Nucleus accumbens (tissue), 56 donors: ENCODE measurements at regions not wholly inside any gene's neighbourhood (a gene's known extent, or its start where the extent isn't known, plus 50 kb on each side); places are given as distances from the start of the nearest gene placed in this dataset.
A peak's percentile ranks its signal among the peaks of the same experiment; 100 is the strongest.
"Not testable (repeated sequence)": the region's sequence is repeated elsewhere in the genome, so short reads cannot be mapped to it uniquely, and the experiment has no call there.

Source experiments
- DNase-seq, 56 donors: peaks; one replicate each; lab custom pipeline; 2025; lab: John Stamatoyannopoulos, UW

DNA sequence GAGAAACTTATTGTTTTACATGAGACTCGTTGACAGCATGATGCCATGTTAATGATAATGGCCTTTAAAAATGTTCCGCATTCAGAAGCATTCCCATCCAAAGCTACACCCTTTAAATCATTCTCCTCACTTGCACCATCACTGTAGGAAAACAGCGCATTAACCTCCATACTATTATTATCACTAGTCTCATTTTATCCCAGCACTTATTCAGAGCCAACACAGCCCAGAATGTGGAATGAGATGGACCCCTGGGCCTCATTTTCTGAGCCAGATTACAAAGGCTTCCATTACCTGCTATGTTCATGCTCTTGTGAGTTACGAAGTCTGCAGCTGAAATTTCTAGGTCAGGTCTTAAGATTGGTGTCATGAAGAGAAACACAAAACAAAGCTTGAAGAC lies 159.4 kb downstream of the HS3ST3A1 start:
- no peak for DNase-seq

DNA sequence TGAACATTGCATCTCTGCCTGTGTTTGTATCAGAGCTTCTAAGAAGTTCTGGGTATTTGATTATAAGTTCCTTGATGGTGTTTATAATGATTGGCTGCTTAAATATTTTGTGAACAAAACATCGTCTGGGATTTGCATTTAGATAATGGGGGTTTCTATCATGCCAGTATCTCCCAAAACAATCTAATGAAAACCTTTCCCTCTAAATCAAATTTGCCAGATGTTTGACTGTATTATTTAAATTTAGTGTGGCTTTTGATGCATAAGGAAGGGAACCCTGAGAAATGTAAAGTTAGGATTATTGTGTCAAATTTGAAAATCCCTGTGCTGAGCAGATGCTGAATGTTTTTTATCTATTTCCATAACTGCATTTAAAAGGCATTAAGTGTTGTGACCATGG lies 159.9 kb downstream of the HS3ST3A1 start:
- no peak for DNase-seq

DNA sequence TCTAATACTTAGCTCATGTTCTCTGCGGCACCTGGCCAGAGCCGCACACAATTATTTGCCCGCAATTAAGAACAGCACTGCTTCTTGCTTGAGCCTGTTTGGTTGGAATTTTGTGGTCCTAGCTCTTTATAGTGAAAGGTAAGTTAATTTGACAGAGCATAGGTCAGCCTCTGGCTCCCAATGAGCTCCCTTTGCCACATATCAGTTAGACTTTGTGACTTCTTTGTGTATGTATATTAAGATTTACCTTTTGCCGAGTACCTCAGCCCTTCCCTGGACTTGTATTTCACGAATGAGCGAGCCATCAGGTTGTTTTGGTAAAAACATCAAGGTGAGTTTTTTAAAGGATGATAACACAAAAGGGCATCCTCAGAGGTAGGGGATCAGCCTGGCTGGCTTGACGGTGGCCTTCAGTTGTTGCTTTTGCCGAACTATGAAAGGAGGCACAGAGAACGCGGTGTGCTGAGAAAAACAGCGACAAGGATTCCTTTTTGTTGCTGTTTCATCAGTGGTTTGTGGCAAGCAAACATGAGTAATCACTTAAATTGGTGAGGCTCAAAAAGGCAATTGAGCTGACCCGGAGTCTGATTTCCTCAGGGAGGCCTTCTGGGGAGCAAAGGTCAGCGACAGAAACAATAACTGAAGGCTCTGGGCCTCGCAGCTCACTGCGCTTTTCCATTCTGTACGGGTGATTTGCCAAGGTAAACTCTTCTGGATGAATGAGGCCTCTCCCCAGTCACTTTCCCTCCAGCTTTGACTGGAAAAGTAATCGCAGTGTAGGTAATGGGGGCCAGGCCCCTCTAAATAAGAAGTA lies 163.6 kb downstream of the HS3ST3A1 start:
- no peak for DNase-seq

DNA sequence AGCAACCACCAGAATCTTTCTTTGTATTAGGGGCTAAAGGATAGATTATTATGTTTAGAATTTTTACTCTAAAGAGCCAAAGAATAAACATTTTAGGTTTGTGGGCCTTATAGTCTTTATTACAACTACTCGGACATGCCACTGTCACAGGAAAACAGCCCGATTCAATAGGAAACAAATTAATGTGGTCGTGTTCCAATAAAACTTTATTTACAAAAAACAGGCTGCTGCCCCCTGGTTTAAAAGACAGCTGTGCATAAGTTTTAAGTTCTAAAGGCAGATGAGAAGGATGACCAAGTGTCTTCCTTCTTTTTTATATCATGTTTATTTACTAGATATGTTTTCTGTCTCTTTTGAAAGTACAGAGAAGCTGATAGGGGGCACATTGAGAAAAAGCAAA lies 166.5 kb downstream of the HS3ST3A1 start:
- no peak for DNase-seq

DNA sequence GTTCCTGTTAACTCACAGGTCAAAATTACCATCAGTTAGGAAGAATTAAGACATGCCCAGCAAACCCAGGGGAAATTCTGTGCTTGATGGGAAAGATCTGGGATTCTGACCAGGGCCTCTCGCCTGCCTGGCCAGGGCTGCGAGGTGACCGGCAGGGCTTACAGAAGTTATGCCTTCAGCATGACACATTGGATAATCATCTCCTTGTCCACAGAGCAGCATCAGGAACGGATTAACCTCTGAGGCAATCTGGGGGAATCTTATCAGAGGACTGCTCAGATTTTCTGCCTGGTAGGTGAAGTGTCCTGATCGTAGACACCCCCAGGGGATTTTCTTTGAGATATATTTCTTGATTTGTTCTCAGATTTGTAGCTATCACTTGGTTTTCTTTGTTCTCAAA lies 172.5 kb downstream of the HS3ST3A1 start:
- no peak for DNase-seq

DNA sequence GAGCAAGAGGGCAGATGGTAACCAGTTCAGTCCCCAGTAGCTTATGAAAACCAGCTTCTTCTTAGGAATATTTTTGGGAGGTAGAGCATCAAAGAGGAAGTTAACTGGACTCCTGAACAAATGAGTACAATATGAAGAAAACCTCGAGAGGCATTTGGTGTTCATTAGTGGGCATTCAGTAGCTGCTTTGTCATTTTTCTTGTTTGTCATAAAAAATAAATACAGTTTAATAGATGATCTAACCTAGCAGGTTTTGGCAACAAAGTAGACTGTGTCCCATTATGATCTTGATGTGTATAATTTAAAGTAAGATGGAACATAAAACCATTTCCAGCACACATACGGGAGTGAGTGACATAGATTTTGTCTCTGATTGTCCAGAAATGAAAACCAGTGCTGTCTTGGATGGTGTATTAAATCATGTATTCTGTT lies 173.1 kb downstream of the HS3ST3A1 start:
- DNase-seq = no peak

DNA sequence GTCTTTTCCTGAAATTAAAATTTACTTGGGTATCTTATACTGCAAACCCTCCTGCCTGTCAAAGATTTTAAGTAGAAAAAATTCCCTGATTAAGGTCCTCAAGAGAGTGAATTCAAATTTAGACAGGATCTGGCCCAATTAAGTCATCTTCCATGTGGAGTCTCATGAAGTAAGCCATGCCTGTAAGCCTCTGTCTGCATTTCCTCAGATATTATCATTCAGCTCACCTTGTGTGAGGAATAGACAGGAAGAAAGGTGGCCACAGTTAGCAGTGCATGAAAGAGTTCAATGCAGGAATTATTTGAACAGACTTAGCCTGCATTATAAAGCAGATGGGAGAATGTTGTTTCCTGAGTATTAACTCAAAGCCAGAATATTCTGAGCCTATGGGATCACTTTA lies 174.7 kb downstream of the HS3ST3A1 start:
- no peak for DNase-seq

DNA sequence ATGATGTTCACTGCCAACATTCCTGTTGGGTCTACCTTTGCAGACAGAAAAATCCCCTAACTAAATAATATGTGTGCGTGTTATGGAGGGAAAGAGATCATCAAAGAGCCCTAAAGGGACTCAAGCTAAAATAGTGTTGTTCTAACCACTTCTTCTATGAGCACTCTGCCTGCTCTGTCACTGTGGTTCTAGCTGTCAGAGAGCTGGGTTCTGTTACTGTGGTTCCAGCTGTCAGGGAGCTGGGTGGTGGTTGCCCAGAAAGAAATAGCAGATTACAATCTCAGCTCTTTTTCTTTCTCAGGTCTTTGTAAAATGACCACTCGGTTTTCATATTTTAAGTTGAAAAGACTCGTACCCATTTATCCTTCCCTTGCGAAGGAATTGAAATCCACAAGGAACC lies 176.3 kb downstream of the HS3ST3A1 start:
- no peak for DNase-seq

DNA sequence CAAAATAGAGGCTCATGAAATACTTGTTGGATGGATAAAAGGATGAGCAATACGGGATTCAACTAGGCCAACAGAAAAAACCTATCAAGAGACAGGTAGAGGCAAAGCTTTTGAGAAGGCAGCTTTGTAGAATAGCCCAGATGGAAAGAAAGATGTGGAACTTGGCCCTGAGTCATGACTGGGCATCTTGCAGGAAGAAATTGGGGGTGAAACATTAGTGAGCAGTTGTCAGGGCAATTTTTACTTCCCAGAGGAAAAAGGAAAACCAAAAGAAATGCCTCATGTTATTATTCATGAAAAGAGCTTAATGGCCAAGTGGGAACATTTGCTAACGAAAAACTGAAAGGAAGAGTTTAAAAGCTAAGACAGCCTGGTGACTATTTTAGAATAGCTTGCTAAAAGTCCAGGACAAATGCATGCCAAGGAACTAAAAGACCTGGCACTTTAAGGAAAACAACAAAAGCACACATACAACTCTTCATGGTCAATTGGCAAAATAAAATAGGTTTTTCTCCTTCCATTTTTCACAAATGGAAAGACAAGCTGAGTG lies 180.1 kb downstream of the HS3ST3A1 start:
- peak in 2 of 56 donors; percentile 0 to 2 for DNase-seq

DNA sequence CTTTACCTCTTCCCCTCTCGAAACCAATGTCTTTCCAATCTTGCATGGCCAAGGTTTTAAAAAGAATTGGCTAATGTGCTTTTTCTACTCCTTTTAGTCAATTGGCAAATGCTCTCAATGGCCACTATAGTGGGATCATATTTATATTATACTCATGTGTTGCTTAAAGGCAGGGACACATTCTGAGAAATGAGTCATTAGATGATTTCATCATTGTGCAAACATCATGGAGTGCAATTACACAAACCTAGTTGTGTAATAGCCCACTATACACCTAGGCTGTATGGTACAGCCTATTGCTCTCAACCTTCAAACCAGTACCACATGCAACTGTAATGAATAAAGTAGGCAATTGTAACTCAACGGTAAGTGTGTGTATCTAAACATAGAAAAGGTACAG lies 180.9 kb downstream of the HS3ST3A1 start:
- DNase-seq = no peak

DNA sequence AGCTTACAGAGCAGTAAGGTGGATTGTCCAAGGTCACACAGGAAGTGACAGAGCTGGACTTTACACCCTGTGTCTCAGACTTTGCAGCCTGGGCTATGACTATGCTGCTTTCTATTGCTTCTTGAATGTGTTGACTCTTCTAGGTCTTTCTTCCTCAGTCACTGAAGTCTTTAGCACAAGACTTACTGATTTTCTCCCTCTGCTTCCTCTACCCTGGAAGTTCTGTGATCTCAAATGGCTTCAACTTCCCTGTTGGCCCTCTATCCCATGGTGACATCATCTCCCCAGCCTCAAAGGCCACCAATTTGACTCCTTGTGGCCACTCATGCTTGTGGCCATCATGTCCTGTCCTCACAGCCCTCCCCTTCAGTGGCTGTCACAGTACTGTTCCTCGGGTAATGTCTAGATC lies 181.3 kb downstream of the HS3ST3A1 start:
- no peak for DNase-seq

DNA sequence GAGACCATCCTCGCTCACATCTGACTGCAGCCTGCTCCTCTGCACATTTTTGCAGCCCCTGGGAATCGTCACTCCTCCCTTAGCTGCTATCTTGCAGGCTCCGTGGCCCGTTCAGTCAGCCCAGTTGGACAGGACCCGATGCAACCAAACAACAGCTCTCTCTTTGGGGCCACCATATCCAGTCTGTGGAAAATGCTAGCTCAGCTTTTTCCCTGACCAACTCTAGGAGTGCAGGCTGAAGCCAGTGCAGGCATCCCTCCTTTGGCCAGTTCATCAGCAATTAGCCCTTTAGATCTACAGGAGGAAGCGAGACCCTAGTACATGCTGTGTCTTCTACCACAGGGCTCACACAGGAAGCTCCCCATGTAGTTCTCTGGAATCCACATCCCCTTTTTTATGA lies 182.1 kb downstream of the HS3ST3A1 start:
- DNase-seq = no peak

DNA sequence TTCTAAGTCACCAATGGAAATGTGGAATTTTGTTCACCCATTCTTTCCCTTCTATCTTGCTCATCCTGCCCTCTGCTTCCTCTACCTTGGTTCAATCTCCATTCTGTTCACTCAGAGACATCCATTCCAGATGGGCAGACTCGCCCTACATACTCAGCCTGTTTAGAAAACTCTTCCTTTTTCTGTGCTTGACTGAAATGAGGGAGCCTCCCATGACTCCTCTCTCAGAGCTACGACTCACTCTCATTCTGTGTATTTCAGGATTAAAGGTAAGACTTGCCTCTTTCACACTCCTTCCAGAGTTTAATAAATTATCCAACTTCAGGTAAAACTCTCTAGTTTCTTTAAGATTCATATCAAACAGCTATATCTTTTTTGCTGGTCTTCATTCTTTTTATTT lies 182.8 kb downstream of the HS3ST3A1 start:
- DNase-seq = no peak

DNA sequence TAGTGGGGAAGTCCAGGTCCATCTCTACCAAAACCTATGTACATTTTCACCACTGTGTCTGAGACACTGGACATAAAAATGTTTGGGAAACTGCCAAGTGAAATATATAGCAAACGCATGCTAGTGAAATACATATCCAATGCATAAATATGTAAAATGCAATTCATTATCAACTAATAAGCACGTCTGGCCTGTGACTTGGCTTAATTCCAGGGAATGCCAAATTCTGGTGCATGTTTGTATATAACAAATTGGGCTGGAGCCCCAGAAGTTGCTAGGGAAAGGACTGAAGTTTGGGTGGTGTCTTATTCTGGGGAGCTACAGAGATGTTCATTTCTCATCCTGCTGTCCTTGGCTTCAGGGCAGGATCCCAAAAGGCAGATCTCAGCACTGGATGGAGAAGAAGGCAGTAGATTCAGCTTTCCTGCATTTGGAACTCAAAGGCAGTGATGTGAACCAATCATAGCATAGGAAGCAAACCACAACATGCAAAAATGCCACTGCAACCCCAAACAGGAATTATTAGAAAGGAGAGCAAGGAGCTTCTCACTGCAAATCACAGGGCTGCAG lies 184.3 kb downstream of the HS3ST3A1 start:
- no peak for DNase-seq

DNA sequence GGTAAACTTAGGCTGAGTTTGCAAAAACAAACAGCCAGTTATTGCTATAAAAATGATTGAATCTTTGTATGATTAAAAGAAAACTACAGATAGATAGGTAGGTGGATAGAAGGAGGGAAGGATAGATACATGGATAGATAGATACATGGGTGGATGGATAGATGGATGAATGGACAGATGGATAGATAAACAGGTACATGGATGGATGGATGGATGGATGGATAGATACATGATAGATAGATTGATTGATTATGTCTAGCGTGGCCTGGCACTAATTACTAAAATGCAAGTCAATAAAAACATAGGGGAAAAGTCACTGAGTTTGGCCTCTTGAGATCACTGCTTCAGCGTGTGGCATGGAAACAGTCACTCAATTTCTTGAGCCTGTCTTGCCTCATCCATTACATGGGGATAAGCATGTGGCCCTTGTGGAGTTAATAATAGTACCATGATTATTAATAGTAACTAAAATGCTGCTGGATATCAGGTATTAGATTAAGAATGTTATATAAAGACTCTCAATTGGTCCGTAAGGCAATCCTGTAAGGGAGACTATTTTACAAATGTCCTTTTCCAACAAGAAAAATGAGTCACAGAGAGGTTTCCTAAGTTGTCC lies 184.9 kb downstream of the HS3ST3A1 start:
- no peak for DNase-seq

DNA sequence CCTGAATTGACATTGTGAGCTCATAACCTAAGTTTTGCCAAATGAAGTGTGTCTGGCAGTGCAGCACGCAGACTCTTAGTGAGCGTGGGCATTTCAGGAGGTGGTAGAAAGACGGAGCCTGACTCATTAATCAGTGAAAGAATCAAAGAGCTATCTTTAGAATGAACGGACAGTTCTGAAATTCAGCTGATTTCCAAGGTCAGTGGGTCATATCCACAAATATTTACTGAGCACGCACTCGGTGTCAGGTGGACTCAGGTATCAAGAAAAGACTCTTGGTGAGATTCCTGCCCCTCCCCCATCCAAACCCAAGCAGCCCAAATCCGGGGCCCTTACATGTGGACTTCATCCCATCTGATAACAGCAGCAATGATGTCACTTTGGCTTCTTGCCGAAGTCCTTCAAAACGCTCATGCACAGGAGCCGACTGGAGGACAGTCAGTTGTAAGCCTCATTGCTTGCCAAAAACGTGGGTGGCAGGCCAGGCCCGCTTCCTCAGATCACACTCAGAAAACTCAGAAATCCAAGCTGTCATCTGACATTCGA lies 185.8 kb downstream of the HS3ST3A1 start:
- DNase-seq = no peak

DNA sequence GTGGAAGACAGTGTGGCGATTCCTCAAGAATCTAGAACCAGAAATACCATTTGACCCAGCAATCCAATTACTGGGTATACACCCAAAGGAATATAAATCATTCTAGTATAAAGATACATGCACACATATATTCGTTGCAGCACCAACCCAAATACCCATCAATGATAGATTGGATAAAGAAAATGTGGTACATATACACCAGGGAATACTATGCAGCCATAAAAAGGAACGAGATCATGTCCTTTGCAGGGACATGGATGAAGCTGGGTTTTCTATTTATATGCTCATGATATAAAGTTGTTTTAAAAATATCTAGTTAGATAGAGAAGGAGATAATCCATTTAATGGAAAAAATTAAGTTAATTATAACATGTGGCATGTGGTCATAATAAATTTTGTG lies 186.5 kb downstream of the HS3ST3A1 start:
- DNase-seq = not testable (repeated sequence)

DNA sequence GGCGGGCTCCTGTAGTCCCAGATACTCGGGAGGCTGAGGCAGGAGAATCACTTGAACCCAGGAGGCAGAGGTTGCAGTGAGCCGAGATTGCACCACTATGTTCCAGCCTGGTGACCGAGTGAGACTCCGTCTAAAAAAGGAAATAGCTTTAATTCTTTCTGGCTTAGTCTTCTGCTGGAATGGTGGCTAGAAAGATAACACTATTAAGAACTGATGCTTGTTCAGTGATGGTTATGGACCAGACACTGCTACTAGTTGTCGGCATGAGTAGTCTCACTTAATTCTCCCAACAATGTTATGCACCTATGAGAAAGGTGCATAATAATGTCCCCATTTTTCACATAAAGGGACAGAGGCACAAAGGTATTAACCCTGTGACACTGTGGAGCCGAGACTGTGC lies 188.7 kb downstream of the HS3ST3A1 start:
- DNase-seq = no peak

DNA sequence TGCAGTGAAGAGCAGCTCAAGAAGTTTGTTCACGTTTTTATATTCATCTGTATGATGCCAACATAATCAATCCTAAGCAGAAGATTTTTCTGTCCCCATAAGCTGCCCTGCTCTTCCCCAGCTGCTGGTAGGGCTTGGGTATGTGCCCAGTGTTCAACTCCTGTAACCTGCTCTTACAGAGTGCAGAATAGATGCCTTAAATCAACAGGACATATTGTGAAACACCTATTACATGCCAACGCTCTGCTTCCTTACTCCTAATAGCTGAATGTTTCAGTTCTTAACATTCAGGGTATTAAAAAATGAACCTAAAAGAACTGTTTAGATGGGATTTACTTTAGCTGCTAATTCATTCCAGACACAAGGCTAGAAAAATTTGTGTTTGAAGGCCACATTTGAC lies 190.9 kb downstream of the HS3ST3A1 start:
- no peak for DNase-seq

DNA sequence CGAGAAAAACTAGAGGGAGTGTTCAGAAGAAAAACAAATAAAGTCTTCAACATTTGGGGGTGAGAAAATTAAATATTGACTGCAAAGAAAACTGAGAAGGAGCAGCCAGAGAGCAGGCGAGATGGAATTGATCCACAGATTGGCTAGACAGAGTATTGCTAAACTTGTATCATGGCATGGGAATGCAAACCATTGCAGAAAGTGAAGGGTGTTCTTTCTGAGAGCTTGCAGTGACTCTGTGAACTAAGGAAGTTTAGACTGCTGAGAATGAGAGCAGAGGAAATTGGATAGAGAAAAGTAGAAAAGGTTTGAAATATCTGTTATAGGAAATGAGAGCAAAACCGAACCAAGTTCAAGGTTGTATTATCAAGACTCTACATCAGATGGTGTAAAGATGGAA lies 191.5 kb downstream of the HS3ST3A1 start:
- DNase-seq = no peak

DNA sequence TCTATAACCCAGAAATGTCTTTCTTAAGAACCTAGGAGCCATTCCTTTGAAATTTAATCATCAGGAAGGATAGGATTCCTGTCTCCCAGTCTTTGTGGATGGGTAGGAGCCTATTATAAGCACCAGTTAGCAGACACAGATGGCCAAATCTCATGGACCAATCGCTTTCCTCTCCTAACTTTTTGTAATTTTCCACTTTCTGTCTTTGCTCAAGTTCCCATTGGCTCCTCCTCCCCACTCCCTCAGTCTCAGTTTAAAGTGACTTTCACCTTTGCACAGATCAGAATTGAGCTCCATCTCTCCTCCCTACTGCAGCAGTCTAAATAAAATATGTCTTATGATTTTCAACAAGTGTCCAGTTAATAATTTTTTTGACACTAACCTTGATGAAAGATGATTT lies 192.3 kb downstream of the HS3ST3A1 start:
- DNase-seq = no peak
